Neural crest cell (in vitro differentiated cells): ENCODE measurements at regions not wholly inside any gene's neighbourhood (a gene's known extent, or its start where the extent isn't known, plus 50 kb on each side); places are given as distances from the start of the nearest gene placed in this dataset.

Source experiments
- DNase-seq: peaks from one replicate; pipeline ENCODE4 v3.0.0; 2021; ENCODE audit warnings: low read depth, mixed read lengths, low spot score
- H3K27ac Mint-ChIP-seq: one replicate; pipeline ENCODE4 v1.8.0; 2021; ENCODE audit warnings: mild to moderate bottlenecking, mixed read lengths; ENCODE audit not compliant: unreplicated experiment
- H3K27me3 Mint-ChIP-seq: 2 replicates; pipeline ENCODE4 v1.8.0; 2021; ENCODE audit warnings: low read depth, mild to moderate bottlenecking, mixed read lengths
- H3K36me3 Mint-ChIP-seq: 2 replicates; pipeline ENCODE4 v1.8.0; 2021; ENCODE audit warnings: low read depth, mild to moderate bottlenecking, mixed read lengths
- H3K4me1 Mint-ChIP-seq: 2 replicates; pipeline ENCODE4 v1.8.0; 2021; ENCODE audit warnings: mixed read lengths
- H3K4me3 Mint-ChIP-seq: one replicate; pipeline ENCODE4 v1.8.0; 2021; ENCODE audit warnings: mild to moderate bottlenecking, mixed read lengths
- H3K9me3 Mint-ChIP-seq: 2 replicates; pipeline ENCODE4 v1.8.0; 2021; ENCODE audit warnings: mixed read lengths
- CTCF ChIP-seq: fragments of 200-600 bp; sonication (generic); conservative IDR thresholded peaks from 2 replicates; pipeline ENCODE4 v1.5.0; 2021; ENCODE audit warnings: antibody characterized with exemption, mild to moderate bottlenecking

- no peak for TF ChIP-seq CTCF
Measured at GRCh38 chr6:92468066-92468465, 951.3 kb downstream of the EPHA7 start.

GRCh38 chr6:92460133-92460532 lies 959.2 kb downstream of the EPHA7 start:
- Mint-ChIP-seq H3K36me3 (no peaks in the 10 kb centered on the region), H3K4me1 (peaks cover 13% of the 10 kb centered on the region), H3K27me3 (no peaks in the 10 kb centered on the region), H3K27ac (no peak overlapping the region), H3K4me3 (no peak overlapping the region), H3K9me3 (peaks cover 5% of the 10 kb centered on the region)
- no peak for TF ChIP-seq CTCF
- no peak for DNase-seq

More at GRCh38 chr6:92468066-92468465, 951.3 kb downstream of the EPHA7 start:
- Mint-ChIP-seq H3K36me3 (no peaks in the 10 kb centered on the region), H3K27me3 (no peaks in the 10 kb centered on the region), H3K4me3 (no peak overlapping the region), H3K4me1 (peaks cover 11% of the 10 kb centered on the region), H3K27ac (no peak overlapping the region), H3K9me3 (peaks cover 8% of the 10 kb centered on the region)
- no peak for DNase-seq

- Mint-ChIP-seq H3K4me3 (no peak overlapping the region), H3K27ac (no peak overlapping the region), H3K4me1 (peaks cover 13% of the 10 kb centered on the region), H3K9me3 (peaks cover 3% of the 10 kb centered on the region), H3K36me3 (no peaks in the 10 kb centered on the region), H3K27me3 (no peaks in the 10 kb centered on the region)
- no peak for DNase-seq
- no peak for TF ChIP-seq CTCF
Measured at GRCh38 chr6:92459606-92460005, 959.8 kb downstream of the EPHA7 start.

- H3K4me1 Mint-ChIP-seq: no peaks in the 10 kb centered on the region
- no peak for DNase-seq
- H3K36me3 Mint-ChIP-seq: no peaks in the 10 kb centered on the region
- TF ChIP-seq CTCF: no peak
- no peak overlapping the region for H3K4me3 Mint-ChIP-seq
- H3K27me3 Mint-ChIP-seq: no peaks in the 10 kb centered on the region
- no peaks in the 10 kb centered on the region for H3K9me3 Mint-ChIP-seq
- H3K27ac Mint-ChIP-seq: no peak overlapping the region
Measured at GRCh38 chr6:92446052-92446451, 973.3 kb downstream of the EPHA7 start.

- no peak for TF ChIP-seq CTCF
- Mint-ChIP-seq H3K27me3 (no peaks in the 10 kb centered on the region), H3K4me1 (no peaks in the 10 kb centered on the region), H3K4me3 (no peak overlapping the region), H3K27ac (no peak overlapping the region), H3K9me3 (peaks cover 4% of the 10 kb centered on the region), H3K36me3 (no peaks in the 10 kb centered on the region)
- no peak for DNase-seq
Measured at GRCh38 chr6:92433911-92434310, 985.4 kb downstream of the EPHA7 start.

- no peak overlapping the region for H3K4me3 Mint-ChIP-seq
- no peak for DNase-seq
- H3K36me3 Mint-ChIP-seq: no peaks in the 10 kb centered on the region
- peaks cover 4% of the 10 kb centered on the region for H3K9me3 Mint-ChIP-seq
- TF ChIP-seq CTCF: no peak
- H3K27me3 Mint-ChIP-seq: no peaks in the 10 kb centered on the region
- H3K4me1 Mint-ChIP-seq: no peaks in the 10 kb centered on the region
- no peak overlapping the region for H3K27ac Mint-ChIP-seq
Measured at GRCh38 chr6:92431502-92431901, 987.9 kb downstream of the EPHA7 start.
